SK-N-MC (cell line): ENCODE measurements at regions not wholly inside any gene's neighbourhood (a gene's known extent, or its start where the extent isn't known, plus 50 kb on each side); places are given as distances from the start of the nearest gene placed in this dataset.

ENCODE experiments used
- DNase-seq: peaks from one replicate; pipeline ENCODE4 v3.0.0-alpha.2; 2011; ENCODE audit warnings: low read depth, low spot score
- H3K27ac ChIP-seq: fragments of 200-600 bp; sonication (generic); 2 replicates; pipeline ENCODE4 v1.5.1; 2016; ENCODE audit warnings: mixed run types
- H3K36me3 ChIP-seq: fragments of 200-600 bp; sonication (generic); 2 replicates; pipeline ENCODE4 v1.6.1; 2017; ENCODE audit warnings: antibody characterized with exemption, low read length, mixed read lengths; ENCODE audit not compliant: insufficient read depth
- H3K4me3 ChIP-seq: fragments of 200-600 bp; sonication (generic); 2 replicates; pipeline ENCODE4 v1.5.1; 2016
- H3K9ac ChIP-seq: fragments of 200-600 bp; sonication (generic); 2 replicates; pipeline ENCODE4 v1.8.0; 2017; ENCODE audit warnings: mixed run types, mixed read lengths; ENCODE audit not compliant: insufficient read length
- H3K9me3 ChIP-seq: fragments of 200-600 bp; sonication (generic); 2 replicates; pipeline ENCODE4 v1.6.1; 2017; ENCODE audit warnings: low read depth, mild to moderate bottlenecking, antibody characterized with exemption, low read length, moderate library complexity, mixed read lengths
- EZH2 ChIP-seq: fragments of 200-600 bp; sonication (generic); IDR thresholded peaks from one replicate; pipeline ENCODE4 v1.6.1; 2017; ENCODE audit warnings: antibody characterized with exemption
- FOXP2 ChIP-seq: optimal IDR thresholded peaks from 2 replicates; pipeline ENCODE3; 2011; ENCODE audit warnings: mild to moderate bottlenecking, moderate library complexity; ENCODE audit not compliant: insufficient read depth; ENCODE audit errors: extremely low read length, control extremely low read depth
- POLR2AphosphoS5 ChIP-seq: IDR thresholded peaks from 2 replicates; pipeline ENCODE4 v1.6.1; 2012; ENCODE audit warnings: mild to moderate bottlenecking, low read depth, low read length, borderline replicate concordance

DNA sequence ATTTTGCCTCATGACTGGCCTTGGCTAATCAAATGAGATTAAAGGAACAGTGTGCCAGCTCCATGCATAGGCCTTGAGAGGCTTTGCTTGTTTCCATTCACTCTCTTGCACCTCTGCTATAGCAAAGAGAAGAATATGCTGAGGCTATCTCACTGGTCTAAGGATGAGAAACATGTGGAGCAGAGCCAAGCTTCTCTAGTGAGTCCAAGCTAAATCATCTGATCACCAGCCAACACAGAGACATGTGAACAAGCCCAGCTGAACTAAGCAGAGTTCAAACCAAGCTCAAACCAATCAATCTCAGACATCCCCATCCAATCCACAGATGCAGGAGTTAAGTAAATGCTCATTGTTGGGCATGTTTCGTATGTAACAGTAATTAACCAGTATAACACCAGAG is 69.4 kb upstream of the API5 start:
- Histone ChIP-seq H3K4me3 (no peak overlapping the region), H3K9ac (no peak overlapping the region), H3K36me3 (no peaks in the 10 kb centered on the region), H3K9me3 (no peaks in the 10 kb centered on the region), H3K27ac (no peak overlapping the region)
- DNase-seq: no peak
- TF ChIP-seq EZH2 (no peak), POLR2AphosphoS5 (no peak), FOXP2 (no peak)

DNA sequence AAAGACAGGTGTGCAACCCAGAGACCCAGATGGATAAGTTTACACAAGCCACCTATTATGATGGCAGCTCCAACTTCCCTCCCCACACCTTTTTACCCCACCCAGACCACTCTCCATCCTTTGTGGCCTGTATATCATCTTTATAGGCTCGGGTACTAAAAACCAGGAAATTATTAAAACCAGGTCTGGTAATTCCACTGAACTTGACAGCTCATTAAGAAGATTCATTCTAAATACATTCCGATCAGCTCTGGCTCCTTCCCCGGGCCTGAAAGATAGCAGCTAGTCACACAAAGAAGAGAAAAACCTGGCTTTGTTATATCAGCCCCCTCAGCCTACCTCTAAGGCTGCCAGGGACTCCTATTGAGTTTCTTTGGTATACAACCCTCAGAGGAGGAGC is 67.9 kb upstream of the API5 start:
- DNase-seq: no peak
- Histone ChIP-seq H3K27ac (no peak overlapping the region), H3K4me3 (no peak overlapping the region), H3K9me3 (no peaks in the 10 kb centered on the region), H3K9ac (no peak overlapping the region), H3K36me3 (no peaks in the 10 kb centered on the region)
- TF ChIP-seq POLR2AphosphoS5 (no peak), FOXP2 (no peak), EZH2 (no peak)

DNA sequence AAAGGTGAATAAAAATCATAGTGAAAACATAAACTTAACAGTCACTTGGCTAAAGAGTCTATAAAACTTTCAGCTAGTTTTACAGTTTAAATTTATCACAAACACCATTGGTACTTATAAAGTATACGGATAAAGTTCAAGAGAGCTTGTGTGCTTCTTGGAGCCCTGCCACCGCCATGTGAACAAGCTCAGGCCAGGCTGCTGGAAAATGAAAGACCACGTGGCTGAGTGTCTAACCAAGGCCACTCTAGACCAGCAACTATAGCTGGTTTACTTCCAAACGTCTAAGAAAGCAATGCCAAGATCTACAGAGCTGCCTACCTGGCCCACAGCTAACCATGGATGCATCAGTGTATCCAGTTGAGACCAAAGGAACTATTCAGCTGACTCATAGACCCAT is 66.3 kb upstream of the API5 start:
- no peak for DNase-seq
- no peak for TF ChIP-seq EZH2
- no peak for TF ChIP-seq FOXP2
- TF ChIP-seq POLR2AphosphoS5: no peak
- Histone ChIP-seq H3K4me3 (no peak overlapping the region), H3K36me3 (no peaks in the 10 kb centered on the region), H3K9ac (no peak overlapping the region), H3K27ac (no peak overlapping the region), H3K9me3 (no peaks in the 10 kb centered on the region)

DNA sequence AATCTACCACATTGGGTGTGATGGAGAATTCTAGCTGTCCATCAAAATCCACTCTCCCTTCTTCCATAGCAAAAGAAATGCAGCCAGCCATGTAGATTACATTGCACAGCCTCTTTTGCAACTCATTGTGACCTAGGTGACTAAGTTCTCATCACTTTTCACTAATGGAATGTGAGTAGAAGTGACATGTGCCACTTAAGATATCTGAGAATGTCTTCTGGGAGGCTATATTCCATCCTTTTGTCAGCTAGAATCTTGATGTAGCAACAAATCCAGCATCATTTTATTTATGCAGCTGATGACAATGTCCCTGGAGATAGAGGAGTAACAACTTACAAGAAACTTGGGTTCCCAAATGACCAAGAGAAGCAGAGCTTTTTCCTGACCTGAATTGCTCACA is 61.5 kb upstream of the API5 start:
- no peak for DNase-seq
- H3K9ac ChIP-seq: no peak overlapping the region
- H3K36me3 ChIP-seq: no peaks in the 10 kb centered on the region
- H3K27ac ChIP-seq: no peak overlapping the region
- TF ChIP-seq POLR2AphosphoS5 (no peak), EZH2 (no peak), FOXP2 (no peak)
- no peak overlapping the region for H3K4me3 ChIP-seq
- H3K9me3 ChIP-seq: no peaks in the 10 kb centered on the region

DNA sequence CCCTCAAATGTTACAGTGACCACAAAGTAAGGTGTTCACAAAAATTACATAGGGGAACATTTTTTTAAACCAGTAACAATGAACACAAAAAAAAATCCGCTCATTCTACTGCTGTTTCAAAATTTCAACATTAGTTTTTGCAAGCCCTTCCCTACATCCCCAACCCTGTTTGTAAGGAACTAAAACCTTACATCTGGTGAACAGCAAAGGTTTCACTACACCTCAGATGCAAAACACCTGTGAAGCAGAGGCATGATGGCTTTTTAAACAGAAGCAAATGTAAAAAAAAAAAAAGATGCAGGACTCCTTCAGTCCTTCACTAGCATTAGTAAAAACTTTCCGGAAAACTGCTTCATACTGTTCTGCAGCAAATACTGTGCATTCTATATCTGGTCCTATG is 50.0 kb upstream of the API5 start:
- Histone ChIP-seq H3K27ac (no peak overlapping the region), H3K9ac (no peak overlapping the region), H3K4me3 (no peak overlapping the region), H3K36me3 (no peaks in the 10 kb centered on the region), H3K9me3 (no peaks in the 10 kb centered on the region)
- TF ChIP-seq EZH2: no peak
- TF ChIP-seq FOXP2: no peak
- no peak for TF ChIP-seq POLR2AphosphoS5
- DNase-seq: no peak
